Cardiac fibroblast (primary cell): ENCODE measurements at regions not wholly inside any gene's neighbourhood (a gene's known extent, or its start where the extent isn't known, plus 50 kb on each side); places are given as distances from the start of the nearest gene placed in this dataset.

Experiments
- DNase-seq, 2 donors: peaks; one replicate each; pipeline versions ENCODE4 v3.0.0 to v3.0.0-alpha.2; 2010; ENCODE audit warnings: low read depth in 2 of 2
- H3K4me3 ChIP-seq, 2 donors: replicated peaks in 1 of 2; 1 replicate in 1 of 2; 2 replicates in 1 of 2; pipeline ENCODE4 v1.5.1; 2011; ENCODE audit warnings: low read depth in 2 of 2, low read length in 2 of 2, mild to moderate bottlenecking in 2 of 2, moderate library complexity in 1 of 2
- TF ChIP-seq, protein P1 (sequence below): IDR thresholded peaks from one replicate; pipeline ENCODE4 v1.5.1; 2011; ENCODE audit warnings: low read depth, mild to moderate bottlenecking, low read length, inconsistent platforms

DNA sequence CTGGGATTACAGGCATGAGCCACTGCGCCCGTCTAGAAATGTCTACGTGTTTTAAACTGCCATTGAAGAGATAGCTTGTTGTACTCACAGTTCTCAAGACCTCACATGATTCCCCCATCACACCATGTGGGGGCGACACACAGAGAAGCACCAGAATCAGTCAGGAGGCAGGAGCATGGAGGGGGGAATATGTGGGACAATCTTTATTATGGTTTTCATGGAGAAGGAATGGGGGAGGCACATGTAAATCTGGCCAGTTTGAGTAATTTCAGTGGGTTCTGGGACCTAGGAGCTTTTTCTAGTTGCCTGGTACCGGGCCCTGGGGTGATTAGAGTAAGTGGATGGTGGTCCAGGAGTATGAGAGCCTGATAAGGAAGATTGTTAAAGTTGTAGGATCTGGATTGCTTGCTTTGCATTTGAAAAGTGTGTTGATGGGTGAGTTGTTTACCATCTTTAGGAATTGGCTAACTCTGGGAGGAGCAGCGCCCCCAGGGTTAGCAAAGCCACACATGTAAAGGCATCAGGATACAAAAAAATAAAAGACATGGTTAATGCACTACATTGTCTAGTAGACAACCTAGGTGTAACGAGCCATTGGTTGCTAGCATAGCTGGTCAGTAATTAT is 85.4 kb upstream of the SLC13A1 start:
- TF ChIP-seq, protein P1, sequence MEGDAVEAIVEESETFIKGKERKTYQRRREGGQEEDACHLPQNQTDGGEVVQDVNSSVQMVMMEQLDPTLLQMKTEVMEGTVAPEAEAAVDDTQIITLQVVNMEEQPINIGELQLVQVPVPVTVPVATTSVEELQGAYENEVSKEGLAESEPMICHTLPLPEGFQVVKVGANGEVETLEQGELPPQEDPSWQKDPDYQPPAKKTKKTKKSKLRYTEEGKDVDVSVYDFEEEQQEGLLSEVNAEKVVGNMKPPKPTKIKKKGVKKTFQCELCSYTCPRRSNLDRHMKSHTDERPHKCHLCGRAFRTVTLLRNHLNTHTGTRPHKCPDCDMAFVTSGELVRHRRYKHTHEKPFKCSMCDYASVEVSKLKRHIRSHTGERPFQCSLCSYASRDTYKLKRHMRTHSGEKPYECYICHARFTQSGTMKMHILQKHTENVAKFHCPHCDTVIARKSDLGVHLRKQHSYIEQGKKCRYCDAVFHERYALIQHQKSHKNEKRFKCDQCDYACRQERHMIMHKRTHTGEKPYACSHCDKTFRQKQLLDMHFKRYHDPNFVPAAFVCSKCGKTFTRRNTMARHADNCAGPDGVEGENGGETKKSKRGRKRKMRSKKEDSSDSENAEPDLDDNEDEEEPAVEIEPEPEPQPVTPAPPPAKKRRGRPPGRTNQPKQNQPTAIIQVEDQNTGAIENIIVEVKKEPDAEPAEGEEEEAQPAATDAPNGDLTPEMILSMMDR = no peak
- no peak overlapping the region for H3K4me3 ChIP-seq
- no peak for DNase-seq

DNA sequence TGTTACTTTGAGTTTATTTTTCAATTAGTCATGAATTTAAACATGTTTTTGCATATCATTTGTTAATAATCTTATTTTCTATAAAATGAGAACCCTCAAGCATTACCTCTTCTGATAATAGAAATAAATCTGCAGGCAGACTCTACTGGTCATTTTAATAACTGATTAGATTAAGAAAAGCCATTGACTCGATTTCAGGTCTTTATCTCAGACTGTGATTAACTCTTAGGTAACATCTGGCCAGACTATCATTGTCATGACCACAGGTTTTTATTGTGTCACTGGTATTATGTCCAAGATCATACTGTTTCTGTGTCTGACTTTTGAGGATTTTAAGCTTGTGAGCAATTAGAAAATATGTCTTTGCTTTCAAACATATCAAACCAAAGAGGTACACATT is 83.6 kb upstream of the SLC13A1 start:
- DNase-seq = peak in 1 of 2 donors; percentile 5
- no peak overlapping the region for H3K4me3 ChIP-seq
- TF ChIP-seq, protein P1 = no peak

DNA sequence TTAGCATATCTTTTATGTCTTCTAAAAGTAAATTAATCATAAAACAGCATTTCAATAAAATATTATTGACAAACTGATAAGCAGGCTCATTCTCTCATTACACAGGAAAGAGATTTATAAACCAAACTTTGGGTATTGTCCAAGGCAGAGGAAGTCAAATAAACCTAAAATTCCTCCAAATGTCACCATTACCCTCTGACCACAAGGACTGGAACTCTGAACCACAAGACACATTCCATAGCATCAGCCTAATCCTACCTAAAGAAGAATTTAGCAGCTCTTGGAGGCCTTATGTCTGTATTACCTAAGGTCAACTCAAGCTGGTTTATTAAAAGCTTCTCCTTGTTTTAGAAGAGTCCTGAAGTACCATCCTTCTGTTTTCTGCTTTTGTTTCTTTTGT is 82.4 kb upstream of the SLC13A1 start:
- peak; percentile 33 to 42 for DNase-seq
- H3K4me3 ChIP-seq = no peak overlapping the region
- TF ChIP-seq, protein P1 = no peak

DNA sequence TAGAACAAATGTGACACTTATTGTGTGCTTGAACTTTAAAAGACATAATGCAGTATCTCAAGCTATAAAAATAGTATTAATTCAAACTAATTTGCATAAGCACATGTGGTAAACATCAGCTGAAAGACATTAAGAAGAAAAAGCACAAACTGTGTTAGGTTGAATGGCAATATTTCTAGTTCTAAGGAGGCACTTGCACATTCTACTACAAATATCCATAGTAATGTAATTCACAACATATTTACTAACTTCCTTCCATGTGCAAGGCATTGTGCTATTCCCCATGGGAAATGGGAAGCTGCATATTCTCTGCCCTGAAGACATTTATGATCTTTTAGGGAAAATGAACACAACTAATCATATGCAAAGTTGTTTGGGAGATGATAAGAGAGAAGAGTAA is 80.2 kb upstream of the SLC13A1 start:
- no peak overlapping the region for H3K4me3 ChIP-seq
- DNase-seq = no peak
- TF ChIP-seq, protein P1 = no peak

DNA sequence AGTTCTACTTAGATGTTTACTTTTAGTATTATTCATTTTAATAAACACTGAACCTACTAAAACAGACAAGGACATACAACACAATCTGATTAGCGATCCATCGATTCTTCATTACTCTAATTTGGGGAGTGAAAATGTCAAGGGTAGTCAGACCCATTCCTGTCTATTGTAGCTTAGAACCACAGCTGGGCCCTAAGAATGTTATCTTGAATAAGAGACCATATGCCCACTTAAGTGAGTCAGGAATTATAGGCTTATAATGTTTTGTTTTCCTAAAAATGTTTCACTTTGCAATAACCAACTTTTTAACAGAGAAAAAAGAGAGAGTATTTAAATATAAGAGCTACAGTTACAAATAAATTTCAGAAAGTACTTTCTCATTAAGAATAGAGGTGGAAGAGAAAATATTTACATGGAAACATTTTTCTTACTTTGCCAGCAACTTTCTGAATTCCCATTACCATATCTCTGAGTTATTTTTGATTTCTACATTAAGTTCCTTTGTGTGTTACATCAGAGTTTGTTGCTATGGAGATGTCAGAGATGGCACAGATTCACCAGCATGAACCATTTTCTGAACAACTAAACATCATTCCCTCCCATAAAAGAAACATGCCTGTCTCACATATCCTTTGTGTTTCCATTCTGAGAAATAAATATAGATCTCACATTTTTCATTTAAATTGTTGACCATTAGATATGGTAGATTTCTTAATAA is 75.4 kb upstream of the SLC13A1 start:
- TF ChIP-seq, protein P1 = no peak
- DNase-seq = peak; percentile 88 to 94
- no peak overlapping the region for H3K4me3 ChIP-seq

DNA sequence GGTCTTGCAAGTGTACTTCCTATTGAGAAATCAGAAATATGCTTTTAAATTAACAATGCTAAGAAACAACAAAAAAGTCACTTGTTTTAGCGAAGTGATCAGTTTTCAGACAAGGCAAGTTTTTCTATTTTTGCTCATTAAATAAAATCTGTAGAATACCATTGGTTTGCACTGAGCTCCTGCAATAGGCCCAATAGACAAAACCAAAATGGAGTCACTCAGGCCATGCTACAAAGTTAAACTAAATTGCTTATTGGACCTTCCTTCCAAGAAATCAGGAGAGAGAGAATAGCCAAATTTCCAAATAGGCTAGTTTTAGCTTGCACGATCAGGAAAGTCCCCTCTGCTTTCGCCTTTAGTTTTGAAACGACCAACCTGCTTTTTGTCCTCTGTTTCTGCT is 73.4 kb upstream of the SLC13A1 start:
- no peak for DNase-seq
- TF ChIP-seq, protein P1 = no peak
- H3K4me3 ChIP-seq = no peak overlapping the region
